Posterior cingulate gyrus (tissue), 11 donors: ENCODE measurements at regions not wholly inside any gene's neighbourhood (a gene's known extent, or its start where the extent isn't known, plus 50 kb on each side); places are given as distances from the start of the nearest gene placed in this dataset.
A peak's percentile ranks its signal among the peaks of the same experiment; 100 is the strongest.

Experiments used
- DNase-seq, 10 donors: peaks; one replicate each; pipeline versions ENCODE4 v3.0.0 to v3.0.0-alpha.2; 2020 to 2021; ENCODE audit warnings: mixed read lengths in 3 of 10
- intact Hi-C: fragments of 100-400 bp; cut with DNase I; formaldehyde crosslinking; loops from one replicate; pipeline ENCODE4 v1.15.1; 2023

DNA sequence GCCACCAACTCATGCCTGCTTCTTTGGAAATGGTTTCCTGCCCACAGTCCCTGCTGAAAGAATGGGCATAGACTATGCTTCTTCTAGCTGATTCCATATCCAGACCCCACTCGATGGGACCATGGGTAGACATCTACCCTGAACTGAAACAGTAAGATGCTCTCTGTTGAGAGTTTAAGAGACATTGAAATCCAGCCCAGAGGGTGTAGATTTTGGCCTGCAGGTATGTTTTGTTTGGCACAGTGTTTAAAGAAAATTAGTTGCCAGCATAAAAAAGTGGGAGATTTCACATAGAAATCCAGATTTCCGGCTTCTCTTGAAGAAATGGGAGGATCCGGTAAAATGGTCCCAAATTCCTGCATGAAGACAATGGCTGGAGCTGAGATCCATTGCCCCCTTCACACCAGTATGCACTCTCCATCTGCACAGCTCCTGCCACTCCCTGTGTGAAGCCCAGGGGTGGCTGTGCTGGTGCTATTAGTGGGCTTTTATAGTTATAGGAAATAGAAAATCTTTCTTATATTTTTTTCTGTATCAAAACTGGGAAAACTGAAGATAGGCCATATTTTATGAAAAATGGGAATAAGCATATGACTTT, 218.1 kb downstream of the PTEN start:
- no peak for DNase-seq
- intact Hi-C loops: no loop called here

DNA sequence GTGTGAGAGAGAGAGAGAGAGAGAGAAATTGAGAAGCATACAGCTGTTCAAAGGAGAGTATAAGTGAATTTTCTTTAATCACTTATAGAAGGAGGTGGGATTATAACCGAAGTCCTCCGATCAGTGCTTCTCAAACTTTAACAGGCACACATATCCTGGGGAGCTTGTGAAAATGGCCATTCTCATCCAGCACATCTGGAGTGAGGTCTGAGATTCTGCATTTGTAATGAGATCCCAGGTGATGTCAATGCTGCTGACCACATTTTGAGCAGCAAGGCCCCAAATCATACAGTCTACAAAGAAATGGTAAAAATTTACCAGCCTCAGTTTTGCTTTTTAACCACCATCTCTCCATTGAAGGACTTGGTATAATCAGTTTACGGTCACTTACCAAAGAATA, 219.0 kb downstream of the PTEN start:
- no peak for DNase-seq
- intact Hi-C loops: no loop called here

- intact Hi-C loops: no loop called here
- DNase-seq: no peak
Measured at GRCh38 chr10:88082806-88083596, 219.6 kb downstream of the PTEN start.

DNA sequence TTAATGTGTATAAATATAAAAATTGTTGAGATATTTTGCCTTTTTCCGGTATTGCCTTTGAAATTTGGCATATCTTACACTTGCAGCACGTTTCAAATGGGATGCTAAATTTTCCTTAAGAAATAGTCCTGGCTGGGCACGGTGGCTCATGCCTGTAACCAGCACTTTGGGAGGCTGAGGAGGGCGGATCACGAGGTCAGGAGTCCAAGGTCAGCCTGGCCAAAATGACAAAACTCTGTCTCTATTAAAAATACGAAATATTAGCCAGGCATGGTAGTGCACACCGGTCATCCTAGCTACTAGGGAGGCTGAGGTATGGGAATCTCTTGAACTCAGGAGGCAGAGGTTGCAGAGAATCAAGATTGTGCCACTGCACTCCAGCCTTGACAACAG, 220.2 kb downstream of the PTEN start:
- intact Hi-C loops: no loop called here
- DNase-seq: no peak

GRCh38 chr10:88086187-88086960, 222.9 kb downstream of the PTEN start:
- intact Hi-C loops: no loop called here

DNA sequence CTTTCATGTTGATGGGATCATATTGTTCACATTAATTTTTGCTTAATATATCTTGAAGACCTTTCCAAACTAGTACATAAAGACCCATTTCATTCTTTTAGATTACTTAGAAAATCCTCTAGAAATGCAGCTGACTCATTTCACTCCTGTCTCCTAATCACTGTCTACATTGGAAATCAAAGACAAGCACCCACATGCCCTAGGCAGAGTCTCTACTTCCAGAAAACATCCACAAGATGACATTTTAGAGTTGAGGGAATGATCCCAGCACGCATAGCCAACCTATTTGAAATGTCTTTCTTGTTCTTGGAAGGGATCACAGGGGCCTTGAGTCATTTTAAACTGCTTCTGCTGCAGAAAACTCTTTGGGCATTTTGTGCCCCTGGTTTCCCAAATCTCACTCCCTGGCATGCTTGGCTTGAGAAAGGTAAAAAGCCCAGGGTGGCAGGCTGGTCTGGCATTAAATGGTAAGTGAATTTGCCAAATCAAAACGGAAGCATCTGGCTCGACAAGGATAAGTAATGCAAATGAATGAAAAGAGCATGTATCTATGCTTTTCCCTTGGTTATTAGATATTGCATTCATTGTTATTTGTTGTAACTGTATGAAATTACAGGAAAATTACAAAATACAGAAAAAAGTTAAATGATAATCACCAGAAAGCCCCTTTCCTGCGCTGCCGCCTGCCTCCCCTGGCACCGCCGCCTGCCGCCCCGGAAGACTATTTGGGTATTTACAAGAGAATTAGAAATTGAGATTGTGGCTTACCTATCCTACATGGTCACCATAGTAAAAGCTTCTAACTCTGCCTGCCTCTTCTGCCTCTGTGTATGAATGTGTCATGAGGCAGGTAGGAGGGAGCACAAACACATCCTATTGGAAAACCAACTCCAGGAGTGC, 225.3 kb downstream of the PTEN start:
- intact Hi-C loops: no loop called here
- no peak for DNase-seq

More at GRCh38 chr10:88086187-88086960, 222.9 kb downstream of the PTEN start:
- no peak for DNase-seq

GRCh38 chr10:88089498-88089897, 226.1 kb downstream of the PTEN start:
- intact Hi-C loops: no loop called here
- DNase-seq: no peak

DNA sequence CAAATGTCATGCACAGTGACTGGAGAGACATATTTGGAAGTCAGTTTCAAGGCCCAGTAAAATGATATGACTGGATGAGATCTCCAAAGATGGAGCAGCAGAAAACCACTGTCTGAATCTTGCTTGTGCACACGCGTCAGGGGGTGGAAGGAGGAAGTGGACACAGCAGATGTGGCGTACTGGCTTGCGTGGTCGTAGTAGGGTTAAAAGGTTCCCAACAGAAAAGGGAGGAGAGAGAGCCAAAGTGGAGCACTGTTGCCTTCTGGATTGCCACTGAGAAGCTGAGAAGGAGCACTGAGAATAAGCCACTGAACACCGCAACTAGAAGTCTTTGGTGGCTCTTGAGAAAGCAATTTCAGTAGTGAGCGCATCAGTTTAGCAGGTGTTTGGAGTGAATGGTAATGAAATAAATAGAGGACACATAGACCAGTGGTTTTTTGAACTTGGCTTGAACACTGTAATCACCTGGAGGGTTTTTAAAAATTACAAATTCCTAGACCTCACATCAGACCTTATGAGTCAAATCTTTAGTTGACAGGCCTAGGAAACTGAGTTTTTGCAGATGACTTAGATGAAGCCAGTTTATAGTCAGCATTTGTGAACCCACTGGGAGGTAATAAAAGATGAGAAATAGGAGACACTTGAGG, 227.3 kb downstream of the PTEN start:
- no peak for DNase-seq
- intact Hi-C loops: no loop called here

GRCh38 chr10:88091490-88092061, 228.2 kb downstream of the PTEN start:
- intact Hi-C loops: no loop called here
- DNase-seq: no peak

DNA sequence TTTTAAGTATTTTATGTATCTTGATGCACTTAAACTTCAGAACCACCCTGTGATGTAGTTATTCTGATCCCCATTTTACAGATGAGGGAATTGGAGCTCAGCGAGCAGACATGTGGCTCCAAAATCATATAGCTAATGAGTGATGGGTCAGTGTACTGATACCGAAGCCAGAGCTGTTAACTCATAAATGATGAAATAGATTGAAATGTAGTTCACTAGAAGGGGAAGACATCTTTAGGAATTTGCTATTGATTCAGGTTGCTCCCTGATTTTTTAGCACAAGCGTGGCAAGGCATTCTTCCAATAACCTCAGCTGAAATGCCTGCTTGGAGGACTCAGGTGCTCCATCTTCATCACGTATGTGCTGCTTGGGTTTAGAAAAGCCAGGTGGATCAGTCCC, 228.8 kb downstream of the PTEN start:
- intact Hi-C loops: no loop called here
- DNase-seq: no peak

DNA sequence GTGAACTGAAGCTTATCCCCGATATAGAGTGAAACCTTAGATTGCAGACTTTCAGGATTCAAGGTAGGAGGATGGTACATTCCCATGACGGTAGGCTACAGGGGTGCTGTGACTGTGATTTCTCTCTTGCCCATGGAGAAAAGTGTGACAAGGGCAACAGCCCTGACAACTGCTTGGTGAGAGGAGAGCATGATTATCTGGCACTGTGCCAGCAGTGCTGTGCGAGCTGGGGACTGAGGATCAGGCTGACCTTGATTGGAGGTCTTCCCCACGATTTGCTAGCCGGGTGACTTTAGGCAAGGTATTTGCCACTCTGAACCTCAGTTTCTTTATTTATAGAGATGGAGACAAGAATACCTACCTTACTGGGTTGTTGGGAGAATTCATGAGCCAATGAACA, 229.5 kb downstream of the PTEN start:
- DNase-seq: peak in 1 of 10 donors; percentile 28
- intact Hi-C loops: no loop called here

GRCh38 chr10:88094795-88095194, 231.4 kb downstream of the PTEN start:
- intact Hi-C loops: no loop called here
- no peak for DNase-seq

- no peak for DNase-seq
- intact Hi-C loops: no loop called here
Measured at GRCh38 chr10:88095223-88095721, 231.8 kb downstream of the PTEN start.

DNA sequence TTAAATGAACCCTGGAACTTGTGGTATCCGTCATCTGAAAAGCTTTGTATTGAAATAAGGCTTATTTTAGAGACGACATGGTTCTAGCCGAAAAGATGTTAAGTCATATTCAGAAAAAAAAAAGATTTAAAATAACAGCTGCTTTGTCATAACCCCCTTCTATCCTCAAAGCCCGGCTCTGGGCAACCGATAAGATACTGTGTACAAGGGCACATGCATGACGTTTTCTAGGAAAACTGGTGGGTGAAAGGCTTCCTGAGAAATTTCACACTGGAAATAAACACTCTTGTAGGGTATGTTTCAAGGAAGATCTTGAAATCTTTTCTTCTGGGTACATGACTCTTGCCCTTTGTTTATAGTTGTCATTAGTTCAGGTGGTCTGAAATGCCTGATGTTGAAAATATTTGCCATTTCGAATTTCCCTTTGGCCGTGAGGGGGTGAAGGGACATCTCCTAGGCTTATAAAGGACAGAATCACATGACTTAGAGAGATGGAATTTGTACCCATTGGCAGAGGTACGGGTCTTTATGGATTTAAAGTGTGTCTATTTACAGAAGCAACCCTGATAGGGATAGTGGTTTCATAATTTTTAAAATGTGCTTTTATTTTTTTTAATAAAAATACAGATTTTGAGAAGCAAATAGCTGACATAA, 232.5 kb downstream of the PTEN start:
- intact Hi-C loops: no loop called here
- DNase-seq: no peak

DNA sequence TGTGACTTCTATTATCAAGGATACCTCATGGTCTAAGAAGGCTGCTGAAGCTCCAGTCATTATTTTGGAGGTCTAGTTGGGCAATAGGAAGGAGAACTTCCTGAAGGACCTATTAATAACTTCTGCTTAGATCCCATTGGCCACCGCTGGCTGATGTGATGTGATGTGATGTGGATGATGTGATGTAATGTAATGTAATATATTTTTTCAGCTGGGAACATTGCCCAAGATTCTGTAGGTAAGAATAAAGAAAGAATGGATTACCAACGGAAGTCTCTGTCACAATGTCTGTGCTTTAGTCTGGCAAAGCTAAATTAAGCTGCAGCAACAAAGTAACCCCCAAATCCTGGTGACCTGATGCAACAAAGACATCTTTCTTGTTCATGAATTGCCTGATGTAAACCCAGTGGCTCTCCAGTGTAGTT, 233.7 kb downstream of the PTEN start:
- intact Hi-C loops: no loop called here
- no peak for DNase-seq

GRCh38 chr10:88097536-88097935, 234.1 kb downstream of the PTEN start:
- no peak for DNase-seq
- intact Hi-C loops: no loop called here

DNA sequence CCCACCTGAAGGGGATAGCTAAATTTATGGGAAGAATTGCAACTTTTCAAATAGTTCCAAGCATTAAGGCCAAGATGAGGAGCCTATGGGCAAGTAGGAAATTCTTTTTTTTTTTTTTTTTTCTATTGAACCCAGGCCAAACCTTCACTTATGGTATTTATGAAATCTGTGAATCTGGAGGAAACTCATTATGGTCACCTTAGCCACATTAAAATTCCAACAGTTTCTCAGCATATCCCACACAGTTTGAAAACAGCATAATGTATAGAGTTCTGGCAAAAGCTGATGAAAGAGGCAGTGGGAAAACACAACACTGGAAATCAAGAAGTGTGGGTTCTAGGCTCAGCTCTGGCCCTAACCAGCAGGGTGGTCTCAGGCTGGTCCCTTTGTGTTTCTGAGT, 236.9 kb downstream of the PTEN start:
- intact Hi-C loops: no loop called here
- DNase-seq: no peak

DNA sequence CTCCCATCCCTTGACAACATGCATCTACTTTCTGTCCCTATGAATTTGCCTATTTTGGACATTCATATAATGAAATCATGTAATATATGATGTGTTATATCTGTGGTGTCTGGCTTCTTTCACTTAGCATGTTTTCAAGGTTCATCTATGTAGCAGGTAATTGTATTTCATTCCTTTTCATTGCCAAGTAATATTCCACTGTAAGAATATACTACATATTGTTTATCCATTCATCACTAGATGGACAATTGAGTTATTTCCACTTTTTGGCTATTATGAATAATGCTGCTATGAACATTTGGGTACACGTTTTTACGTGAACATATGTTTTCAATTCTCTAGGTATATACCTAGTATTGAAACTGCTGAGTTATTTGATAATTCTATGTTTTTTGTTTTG, 238.2 kb downstream of the PTEN start:
- intact Hi-C loops: no loop called here
- no peak for DNase-seq

DNA sequence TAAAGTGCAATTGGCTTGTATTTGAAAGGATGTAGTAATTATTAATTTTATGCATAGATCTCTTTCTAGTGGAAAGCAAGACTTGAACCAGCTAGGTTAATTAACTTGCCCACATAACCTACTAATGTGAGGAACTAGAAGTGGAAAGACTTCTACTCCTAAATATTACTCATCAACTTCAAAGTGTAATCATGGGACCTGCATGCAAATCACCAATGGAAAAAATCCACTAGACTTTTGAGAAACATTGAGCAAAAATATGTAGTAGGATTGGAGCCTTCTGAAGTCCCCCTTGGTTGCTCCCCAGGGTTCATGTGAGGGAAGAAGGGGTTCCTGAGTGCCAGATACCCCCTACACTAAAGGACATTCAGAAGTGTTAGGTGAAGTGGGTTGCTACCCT, 240.2 kb downstream of the PTEN start:
- intact Hi-C loops: no loop called here
- no peak for DNase-seq
